ENCODE measurements at regions not wholly inside any gene's neighbourhood (a gene's known extent, or its start where the extent isn't known, plus 50 kb on each side); places are given as distances from the start of the nearest gene placed in this dataset.

DNA sequence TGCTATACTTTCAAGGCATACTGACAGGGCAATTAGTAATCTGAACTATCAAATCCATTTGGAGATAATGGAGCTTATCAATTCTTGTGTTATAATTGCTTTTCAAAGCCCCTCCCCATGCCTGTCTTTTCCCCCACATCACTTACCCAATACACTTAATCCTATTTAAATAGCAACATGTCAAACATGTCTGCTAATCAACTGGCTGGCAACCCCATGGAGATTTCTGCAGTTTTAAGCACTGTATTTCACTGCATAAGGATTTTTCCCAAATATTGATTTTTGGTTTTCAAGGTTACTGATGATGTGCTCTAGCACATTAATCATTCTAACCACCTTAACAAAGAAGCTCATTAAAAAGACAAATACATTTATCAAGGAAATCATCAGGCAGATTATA lies 800.3 kb downstream of the PLA2G4A start:
- DNase-seq (ENCODE audit: low read depth in 2 of 2) = no peak

DNA sequence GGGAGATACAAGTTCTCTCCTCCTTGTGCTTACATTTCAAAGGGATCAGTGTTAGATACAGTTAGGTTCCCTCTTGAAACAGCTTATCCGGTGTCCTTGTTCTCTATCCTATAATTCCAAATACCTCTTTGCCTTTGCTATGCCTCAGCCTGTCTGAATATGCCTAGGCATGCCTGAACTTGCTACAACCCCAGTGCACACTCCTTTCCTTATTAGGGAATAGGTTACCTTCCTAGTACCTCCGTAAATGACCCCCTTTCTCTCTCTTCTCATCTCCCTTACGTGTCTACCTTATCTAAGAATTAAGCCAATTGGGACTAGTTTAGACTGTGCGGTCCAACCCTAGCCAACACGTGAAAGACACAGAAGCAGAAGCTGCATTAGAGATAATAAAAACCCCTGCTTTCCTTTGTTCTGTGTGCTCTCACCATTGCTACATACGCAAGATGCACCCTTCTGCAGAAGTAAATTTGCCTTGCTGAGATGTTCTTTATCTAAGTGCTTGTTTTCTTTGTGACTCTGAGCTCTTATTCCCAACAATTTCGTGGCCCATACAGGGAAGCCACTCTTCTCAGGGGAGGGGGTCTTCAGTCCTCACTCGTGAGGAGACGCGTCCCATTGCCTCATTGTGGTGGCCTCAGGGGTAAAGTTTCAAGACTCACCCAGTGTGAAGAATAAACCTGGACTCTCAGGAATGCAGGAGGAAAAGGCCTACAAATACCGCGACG lies 802.1 kb downstream of the PLA2G4A start:
- no peak for DNase-seq (ENCODE audit: low read depth in 2 of 2)

DNA sequence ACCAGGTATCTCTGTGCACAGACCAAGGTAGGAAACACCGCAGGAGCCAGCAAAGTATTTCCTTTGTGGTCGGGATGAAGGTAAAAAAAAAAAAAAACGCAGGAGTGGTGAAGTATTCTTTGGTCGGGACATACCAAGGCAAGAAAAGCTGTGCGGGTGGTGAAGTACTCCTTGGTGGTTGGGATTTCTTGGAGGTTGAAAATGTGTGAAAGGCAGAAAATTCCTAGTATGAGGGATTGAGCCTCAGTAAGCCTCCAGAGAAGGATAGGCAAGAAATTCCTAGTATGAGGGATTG lies 802.6 kb downstream of the PLA2G4A start:
- DNase-seq (ENCODE audit: low read depth in 2 of 2) = no peak

DNA sequence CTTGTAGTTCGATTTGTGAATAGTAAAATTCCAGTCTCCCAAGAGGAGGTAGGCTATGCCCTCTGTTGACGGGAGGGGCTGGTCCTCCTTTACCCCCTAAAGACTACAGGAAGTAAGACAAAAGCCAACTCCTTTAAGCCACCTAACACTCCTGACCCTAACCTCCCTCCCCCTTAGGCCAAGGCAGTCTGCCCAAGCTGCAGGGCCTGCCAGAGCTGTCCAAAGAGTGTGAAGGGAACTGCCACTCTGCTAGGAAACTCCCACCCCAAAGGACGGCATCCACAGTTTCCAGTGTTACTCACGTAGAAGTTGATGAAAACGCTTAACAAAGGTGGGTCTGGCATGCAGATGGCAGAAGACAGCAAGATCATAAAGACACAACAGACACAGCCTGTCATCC lies 803.2 kb downstream of the PLA2G4A start:
- DNase-seq (ENCODE audit: low read depth in 2 of 2) = no peak

DNA sequence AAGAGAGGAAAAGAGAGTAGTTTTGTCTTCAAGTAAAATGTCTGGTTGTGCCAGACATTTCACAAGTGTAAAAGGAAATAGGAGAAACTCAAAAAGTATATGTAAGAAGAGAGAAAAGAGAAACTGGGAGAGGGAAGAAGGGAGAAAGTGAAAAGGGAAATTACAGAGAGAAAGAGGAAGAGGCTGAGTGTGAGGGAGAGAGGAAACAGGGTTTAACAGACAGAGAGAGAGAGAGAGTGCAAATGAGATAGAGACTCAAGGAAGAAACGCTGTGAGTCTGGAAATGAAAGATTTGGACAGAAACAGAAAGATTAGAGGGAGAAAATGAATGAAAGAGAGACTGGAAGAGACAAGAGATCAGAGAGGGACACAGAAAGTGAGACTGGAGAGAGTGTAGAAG lies 806.2 kb downstream of the PLA2G4A start:
- DNase-seq (ENCODE audit: low read depth in 2 of 2) = no peak

DNA sequence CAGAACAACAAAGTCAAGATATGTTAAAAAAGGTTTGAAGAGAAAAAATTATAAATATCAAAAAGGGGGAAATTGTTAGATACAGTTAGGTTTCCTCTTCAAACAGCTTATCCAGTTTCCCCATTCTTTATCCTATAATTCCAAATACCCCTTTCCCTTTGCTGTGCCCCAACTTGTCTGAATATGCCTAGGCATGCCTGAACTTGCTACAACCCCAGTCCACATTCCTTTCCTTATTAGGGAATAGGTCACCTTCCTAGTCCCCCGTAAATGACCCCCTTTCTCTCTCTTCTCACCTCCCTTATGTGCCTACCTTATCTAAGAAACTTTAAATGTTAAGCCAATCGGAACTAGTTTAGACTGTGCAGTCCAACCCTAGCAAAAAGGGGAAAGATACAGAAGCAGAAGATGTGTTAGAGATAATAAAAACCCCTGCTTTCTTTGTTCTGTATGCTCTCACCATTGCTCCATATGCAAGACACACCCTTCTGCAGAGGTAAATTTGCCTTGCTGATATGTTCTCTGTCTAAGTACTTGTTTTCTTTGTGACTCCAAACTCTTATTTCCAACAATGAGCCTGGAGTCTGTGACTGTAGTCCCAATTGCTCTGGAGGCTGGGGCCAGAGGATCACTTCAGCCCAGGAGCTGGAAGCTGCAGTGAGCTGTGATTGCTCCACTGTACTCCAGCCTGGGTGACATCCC lies 810.1 kb downstream of the PLA2G4A start:
- no peak for DNase-seq (ENCODE audit: low read depth in 2 of 2)

DNA sequence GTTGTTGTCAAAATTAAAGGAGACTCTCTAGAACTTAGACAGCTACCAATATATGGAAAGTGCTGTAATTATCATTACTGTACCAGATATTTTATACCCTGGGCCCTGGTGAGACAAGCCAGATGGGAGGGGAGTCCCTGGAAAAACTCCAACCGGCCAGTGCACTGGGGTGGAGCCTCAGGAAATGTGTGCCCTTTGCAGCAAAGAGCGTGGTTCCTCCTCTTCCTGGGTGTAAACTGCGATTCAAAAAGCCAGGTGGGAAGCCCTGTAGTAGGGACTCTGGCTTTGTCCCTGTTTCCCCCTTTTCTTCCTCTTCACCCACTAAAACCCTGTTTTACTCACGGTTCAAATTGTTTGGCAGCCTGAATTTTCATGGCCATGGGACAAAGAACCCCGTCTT lies 812.3 kb downstream of the PLA2G4A start:
- no peak for DNase-seq (ENCODE audit: low read depth in 2 of 2)

DNA sequence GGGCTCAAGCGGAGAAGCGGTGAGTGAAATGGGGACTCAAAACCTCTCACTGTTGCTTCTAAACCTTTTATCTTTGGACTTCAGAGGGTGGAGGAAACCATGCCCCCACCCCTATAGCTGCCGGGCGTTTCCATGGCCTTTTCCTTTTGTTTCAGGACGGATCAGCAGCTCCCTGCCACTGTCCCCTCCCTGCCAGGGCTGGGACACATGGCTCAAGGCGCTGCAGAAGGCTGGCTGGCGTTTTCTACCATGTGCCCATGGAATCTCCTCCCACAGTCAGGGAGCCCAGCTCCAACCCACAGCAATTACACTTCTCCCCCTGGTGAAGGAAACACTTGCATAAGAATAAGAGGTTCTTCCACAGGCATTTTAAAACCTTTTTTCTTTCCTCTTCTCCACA lies 812.7 kb downstream of the PLA2G4A start:
- DNase-seq (ENCODE audit: low read depth in 2 of 2) = no peak

DNA sequence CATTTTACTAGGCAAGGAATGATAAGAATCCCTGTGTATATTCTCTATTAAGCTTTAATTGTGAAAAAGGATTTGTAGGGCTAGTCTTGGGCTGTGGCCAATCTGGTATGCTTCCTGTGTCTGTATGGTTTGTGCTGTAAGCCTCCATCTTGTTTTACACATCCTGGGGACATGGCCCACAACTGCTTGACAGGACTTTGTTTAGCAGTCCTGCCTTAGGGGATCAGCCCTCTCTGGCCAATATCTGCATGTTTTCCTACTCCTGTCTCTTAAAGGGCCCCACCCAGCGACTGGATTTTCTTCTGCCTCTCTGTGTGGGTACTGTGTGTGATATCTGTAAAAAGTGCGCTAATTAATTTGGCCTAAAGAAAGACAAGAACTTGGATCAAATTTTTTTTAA lies 813.2 kb downstream of the PLA2G4A start:
- no peak for DNase-seq (ENCODE audit: low read depth in 2 of 2)

DNA sequence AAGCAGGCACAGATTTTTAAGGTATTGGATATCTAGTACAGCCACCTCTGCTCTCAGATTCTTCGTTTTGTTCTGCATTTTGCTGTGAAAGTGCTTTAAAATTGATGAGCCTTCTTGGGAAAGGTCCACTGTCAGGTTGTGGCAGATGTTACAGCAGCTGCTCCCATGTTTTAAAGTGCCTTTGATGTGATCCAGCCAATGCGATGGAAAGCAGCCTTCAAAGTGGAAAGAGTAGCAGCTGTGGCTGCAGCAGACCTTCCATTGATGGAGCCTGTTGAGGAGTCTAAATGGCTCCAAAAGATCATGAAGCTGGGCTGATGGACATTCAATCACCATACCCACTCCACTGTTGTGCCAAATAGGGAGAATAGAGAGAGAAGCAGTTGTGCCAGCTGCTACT lies 816.9 kb downstream of the PLA2G4A start:
- no peak for DNase-seq (ENCODE audit: low read depth in 2 of 2)

DNA sequence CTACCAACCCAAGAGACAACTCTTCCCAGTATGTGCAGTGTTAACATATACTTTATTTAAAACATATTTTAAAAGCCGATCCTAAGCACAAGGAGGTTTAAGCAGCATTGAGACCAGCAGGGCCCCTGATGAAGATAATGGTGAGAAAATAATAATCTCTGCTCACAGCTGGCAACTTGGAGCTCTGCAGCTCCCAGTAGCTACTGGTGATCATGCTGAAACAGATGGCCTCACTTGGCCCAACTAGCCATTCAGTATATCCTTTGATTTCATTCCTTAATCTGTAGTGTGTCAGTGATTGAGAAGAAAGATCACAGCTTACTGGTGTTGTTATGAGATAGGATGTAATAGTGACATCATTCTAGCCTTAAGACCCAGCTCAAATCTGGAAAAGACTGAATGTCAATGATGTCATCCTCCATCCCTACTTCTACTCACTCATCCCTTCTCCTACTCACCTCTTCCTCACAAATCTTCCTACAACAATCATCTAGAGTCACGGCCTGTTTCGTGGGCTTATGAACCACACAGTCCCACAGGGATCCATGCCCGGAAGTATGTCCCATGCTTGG lies 817.9 kb downstream of the PLA2G4A start:
- no peak for DNase-seq (ENCODE audit: low read depth in 2 of 2)

DNA sequence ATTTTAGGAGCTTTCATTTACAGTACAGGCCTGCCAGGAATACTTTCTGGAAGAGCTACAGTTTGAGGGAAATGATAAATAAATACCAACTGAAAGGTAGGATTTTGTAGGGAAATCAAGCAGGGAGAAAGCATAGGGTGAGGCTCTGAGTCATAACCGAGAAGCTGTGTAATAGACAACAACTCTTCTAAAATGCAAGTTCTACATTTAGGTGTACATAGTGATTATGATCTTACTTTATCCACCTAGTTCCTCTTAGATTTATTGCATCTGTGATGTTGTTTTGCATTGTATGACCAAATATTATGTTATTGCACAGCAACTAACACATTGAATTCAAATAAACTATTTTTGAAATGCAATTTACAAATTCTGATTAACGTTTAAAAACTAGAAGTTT lies 819.3 kb downstream of the PLA2G4A start:
- no peak for DNase-seq (ENCODE audit: low read depth in 2 of 2)

DNA sequence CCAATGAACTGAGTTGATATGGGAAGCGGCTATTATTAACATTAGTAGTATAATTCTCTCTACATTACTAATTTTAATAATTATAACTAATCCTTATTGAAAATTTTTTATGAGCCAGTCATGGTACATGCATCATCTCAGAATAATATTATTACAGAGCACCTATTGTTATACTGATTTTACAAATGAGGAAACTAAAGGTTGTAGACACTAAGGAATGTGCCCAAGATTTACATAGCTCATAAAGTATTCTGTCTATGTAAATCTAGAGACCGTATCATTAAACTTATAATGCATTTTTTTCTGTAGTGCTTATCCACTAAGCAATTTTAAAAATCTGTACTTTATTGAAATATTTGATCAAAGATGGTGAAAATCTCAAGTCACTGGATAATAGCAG lies 825.9 kb downstream of the PLA2G4A start:
- no peak for DNase-seq (ENCODE audit: low read depth in 2 of 2)

DNA sequence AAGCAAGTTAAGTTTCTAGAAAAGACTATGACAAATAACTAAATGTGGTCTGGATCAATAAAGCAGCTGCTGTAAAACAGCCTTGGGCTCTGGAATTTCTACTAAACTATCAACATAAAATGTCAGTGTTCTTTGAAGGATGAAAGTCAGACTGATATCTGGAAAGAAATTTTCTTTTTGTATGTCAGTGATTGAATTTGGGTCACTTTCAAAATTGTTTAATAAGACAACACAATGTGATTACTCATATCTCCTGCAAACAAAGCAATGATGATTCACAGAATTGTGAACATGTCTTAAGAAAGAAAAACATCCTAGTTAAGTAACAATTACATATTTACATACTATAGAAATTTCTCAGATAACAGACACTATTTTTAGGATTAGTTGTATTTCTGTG lies 826.4 kb downstream of the PLA2G4A start:
- no peak for DNase-seq (ENCODE audit: low read depth in 2 of 2)

DNA sequence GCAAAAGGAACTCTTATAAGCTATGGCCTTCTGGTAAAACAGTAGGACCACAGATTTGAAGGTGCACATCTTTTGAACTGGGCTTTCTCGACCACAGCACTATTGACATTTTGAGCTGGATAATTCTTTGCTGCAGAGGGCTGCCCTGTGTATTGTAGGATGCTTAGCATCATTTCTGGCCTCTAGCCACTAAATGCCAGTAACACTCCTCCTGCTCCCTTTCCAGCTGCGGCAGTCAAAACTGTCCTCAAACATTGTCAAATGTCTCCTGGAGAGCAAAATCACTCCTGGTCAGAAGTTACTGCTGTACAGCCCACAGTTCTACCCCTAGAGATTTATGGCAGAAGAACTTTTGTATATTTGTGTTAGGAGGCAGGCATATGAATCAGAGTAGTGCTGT lies 836.7 kb downstream of the PLA2G4A start:
- DNase-seq (ENCODE audit: low read depth in 2 of 2) = no peak

DNA sequence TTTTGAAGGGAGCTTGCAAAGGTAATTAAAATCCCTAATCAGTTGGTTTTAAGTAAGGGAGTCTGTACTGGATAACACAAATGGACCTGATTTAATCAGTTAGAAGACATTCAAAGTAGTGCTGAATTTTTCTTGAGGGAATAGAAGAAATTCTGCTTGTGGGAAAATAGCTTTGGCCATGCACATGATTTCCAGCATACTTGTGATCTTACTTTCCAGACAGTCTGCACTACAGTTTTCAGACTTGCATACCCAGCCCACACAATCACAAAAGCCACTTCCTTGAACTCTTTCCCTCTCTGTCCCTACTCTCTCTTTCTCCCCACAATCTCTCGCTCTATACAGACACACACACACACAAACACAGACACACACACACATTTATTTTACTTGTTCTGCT lies 852.1 kb downstream of the PLA2G4A start:
- no peak for DNase-seq (ENCODE audit: low read depth in 2 of 2)

DNA sequence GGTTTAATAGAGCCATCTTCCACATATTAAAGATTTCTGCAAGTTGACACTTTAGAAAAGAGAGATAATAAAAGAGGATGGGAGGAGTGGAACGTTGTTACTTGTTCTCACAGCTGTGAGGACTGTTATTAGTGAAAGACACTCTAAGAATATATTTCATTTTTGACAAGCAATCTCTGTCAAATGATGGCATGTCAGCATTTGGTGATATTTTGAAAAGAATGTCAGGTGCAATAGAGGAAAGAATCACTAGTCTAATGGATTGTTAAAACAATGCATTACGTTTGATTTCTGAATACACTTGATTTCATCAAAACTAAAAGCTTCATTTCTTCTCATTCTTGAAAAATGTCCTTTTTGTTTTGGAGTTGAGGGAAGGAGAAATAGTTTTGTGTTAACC lies 853.4 kb downstream of the PLA2G4A start:
- DNase-seq (ENCODE audit: low read depth in 2 of 2) = no peak

DNA sequence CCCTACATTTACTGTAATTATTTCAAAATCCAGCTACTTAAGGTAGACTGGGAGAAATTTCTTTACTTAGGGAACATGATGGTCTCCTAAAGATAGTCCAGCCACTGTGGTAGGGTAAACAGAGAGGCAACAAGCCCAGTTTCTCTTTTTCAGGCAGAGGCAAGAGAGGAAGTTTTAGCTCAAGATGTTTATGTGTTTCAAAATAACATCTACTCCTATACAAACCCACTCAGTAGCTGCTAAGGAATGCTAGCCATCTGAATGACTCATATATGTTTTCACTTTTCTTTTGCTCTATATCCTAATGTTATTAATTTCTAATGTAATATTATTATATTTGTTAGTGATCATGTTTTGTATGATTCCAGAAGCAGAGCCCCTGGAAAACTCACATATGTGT lies 856.6 kb downstream of the PLA2G4A start:
- no peak for DNase-seq (ENCODE audit: low read depth in 2 of 2)

DNA sequence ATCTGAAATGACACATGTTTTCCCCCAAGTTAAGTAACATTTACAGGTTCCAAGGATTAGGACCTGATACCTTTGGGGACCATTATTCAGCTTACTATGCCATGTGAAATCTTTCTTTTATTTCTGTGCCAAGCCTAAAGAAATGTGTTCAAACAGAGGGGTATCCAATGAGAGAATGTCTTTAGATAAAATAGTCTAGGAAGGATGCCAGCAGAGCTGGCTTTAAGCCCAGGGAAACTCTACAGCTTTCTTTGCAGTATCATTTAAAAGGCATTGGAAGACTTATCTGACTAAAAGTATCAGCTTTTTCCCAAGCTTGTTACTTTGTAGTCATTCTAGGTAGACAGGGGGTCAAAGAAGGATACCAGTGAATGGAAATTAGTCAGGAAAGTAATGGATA lies 860.4 kb downstream of the PLA2G4A start:
- no peak for DNase-seq (ENCODE audit: low read depth in 2 of 2)

DNA sequence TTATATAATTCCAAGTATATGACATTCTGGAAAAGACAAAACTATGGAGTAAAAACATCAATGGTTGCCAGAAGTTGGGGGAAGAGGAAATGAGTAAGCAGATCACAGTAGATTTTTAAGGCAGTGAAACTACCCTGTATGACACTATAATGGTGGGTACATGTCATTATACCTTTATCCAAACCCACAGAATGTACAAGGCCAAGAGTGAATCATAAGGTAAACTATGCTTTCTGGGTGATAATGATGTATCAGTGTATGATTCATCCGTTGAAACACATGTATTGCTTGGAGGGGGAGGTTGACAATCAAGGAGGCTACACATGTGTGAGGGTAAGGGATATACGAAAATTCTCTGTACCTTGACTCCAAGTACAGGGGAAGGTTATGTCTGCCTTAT lies 862.7 kb downstream of the PLA2G4A start:
- DNase-seq (ENCODE audit: low read depth in 2 of 2) = no peak

DNA sequence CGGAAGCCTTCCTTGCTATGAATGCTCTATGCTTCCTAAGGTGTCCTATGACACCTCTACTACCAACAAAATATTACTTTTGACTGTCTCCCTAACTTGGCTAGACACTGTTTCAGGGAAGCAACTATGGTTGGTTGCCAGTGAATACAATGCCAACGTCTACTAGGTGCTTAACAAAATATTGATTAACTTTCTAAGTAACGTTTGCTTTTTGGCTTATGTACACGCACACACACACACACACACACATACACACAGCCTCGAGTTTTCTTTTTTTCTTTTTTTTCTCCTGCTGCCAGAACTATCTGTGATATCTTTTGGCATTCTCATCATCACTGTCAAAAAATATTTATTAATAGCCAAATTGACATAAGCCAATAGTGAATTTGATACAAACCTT lies 864.0 kb downstream of the PLA2G4A start:
- DNase-seq (ENCODE audit: low read depth in 2 of 2) = no peak

DNA sequence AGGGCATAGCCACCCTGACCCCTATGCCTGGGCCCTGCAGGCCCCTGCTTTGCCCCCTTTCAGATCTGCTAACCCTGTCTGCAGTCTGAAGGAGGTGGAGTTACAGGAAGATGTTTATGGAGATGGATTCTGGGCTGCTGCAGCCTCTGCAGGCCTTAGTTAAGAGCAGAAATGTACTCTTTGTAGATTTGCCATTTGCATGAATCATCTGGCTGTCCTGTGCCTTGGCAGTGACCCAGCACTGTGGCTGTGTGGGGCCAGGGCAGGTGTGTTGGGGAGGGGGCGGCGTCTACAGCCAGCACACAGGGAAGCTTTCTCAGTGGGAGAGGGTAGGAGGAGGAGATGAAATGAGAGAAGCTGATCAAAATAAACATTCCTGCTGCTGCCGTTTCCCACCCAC lies 867.3 kb downstream of the PLA2G4A start:
- DNase-seq (ENCODE audit: low read depth in 2 of 2) = no peak

Measured in stimulated activated CD8-positive, alpha-beta memory T cell treated with anti-CD3 and anti-CD28 coated beads, Interleukin-2, amount 100 ng/mL, for 48 hours (primary cell).